Lower leg skin (tissue), 3 donors: ENCODE measurements at regions not wholly inside any gene's neighbourhood (a gene's known extent, or its start where the extent isn't known, plus 50 kb on each side); places are given as distances from the start of the nearest gene placed in this dataset.

Source experiments
- CTCF ChIP-seq, 3 donors: fragments of 450-650 bp; IDR thresholded peaks; one replicate each; pipeline ENCODE4 v1.5.1; 2016; ENCODE audit warnings: antibody characterized with exemption in 3 of 3, mild to moderate bottlenecking in 3 of 3, moderate library complexity in 2 of 3
- POLR2A ChIP-seq, 2 donors: fragments of 450-650 bp; IDR thresholded peaks; one replicate each; pipeline ENCODE4 v1.6.1; 2016 to 2017; ENCODE audit warnings: antibody characterized with exemption in 2 of 2, mild to moderate bottlenecking in 1 of 2, moderate library complexity in 1 of 2

GRCh38 chr6:14470671-14471070 is 353.1 kb downstream of the CD83 start:
- TF ChIP-seq POLR2A (IDR thresholded peaks at IDR 0.05) (no peak), CTCF (IDR thresholded peaks at IDR 0.05) (no peak)
